SK-MEL-5 (cell line): ENCODE measurements at regions not wholly inside any gene's neighbourhood (a gene's known extent, or its start where the extent isn't known, plus 50 kb on each side); places are given as distances from the start of the nearest gene placed in this dataset.

Experiments used
- DNase-seq: peaks from one replicate; pipeline ENCODE4 v3.0.0-alpha.2; 2016; ENCODE audit warnings: low read depth, low spot score
- in situ Hi-C: cut with HindIII; loops from 2 replicates; pipeline ENCODE4 v1.10.0; 2016; ENCODE audit warnings: low sequenced_read_pairs, high pct_unique_total_duplicates, low pct_unique_long_range_greater_than_20kb

DNA sequence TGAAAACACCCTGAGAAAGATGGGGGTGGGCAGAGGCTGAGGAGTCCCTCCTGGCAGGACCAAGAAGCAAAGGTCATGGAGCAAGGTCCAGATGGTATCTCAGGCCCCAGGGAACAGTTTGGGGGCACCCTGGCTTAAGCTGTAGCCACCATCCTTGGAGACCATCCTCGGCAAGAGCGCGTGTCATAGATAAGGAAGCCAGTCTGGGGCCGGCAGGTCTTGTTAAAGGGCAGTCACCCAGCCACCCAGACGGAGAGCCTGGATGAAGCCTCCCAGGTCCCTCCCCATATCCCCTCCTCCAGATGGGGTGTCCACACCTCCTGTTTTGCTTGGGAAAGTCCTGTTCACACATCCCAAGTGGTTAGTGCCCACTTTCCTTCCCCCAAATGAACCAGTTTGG lies 191.1 kb downstream of the KLF13 start:
- in situ Hi-C loops = no loop called here
- DNase-seq = no peak

DNA sequence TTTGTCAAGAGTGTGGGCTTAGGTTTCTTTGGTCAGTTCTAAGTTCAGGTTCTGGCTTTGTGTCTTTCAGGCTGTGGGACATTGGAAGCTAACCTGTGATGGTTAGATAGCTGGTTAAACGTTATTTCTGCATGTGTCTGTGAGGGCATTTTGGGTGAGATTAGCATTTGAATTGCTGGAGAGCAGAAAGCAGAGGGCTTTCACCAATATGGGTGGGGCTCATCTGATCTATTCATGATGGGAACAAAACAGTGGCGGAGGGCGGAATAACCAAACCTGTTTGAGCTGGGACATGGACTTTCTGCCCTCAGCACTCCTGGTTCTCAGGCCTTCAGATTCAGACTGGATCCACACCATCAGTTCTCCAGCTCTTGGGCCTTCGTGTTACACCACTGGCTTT lies 195.4 kb downstream of the KLF13 start:
- DNase-seq = no peak
- in situ Hi-C loops = no loop called here

DNA sequence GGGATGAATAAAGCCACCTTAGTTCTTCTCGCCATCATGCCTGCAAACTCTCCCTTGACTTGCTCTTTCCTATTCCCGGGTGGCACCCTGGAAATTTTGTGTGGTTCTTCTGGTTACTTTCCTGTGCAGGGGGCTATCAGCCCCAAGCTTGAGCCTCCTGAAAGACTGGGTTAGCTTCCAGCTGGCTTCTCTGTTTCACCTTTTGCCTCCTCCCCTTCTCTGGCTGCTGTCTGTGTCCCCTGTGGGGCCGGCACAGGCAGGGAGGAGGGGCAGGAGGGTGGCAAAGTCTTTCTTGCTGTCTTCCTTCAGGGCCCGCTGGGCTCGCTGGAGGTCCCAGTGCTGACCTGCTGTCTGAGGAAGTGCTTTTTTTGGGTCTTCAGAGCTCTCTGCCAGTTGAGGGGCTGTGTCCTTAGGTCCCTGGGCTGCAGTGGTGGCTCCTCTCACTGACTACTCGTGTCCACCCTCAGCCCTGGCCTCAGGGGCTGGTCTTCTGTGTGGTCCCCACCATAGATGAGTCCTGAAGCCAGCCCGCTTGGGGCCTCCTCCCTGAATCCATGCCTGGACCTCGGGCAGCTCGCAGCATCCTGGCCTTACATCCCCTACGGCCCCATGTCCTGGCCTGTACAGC lies 196.5 kb downstream of the KLF13 start:
- DNase-seq = no peak
- in situ Hi-C loops = no loop called here

DNA sequence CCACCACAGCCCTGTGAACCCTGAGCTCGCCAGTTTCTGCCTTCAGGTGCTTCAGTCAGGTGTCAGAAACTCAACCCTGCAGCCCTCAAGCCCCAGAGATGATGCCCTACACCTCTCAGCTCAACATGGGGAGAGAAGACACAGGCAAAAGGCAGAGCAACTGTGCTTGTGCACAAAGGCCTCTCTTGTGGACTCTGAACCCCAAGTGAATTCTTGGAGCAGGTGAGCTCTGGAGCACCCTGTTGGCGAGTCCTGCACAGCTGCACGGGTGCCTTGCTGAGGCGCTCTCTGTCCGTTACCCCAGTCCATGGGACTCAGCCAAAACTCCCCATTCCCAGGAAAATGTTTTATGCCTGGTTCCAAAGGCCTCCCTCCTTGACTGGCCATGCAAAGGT lies 197.0 kb downstream of the KLF13 start:
- no peak for DNase-seq
- in situ Hi-C loops = no loop called here

DNA sequence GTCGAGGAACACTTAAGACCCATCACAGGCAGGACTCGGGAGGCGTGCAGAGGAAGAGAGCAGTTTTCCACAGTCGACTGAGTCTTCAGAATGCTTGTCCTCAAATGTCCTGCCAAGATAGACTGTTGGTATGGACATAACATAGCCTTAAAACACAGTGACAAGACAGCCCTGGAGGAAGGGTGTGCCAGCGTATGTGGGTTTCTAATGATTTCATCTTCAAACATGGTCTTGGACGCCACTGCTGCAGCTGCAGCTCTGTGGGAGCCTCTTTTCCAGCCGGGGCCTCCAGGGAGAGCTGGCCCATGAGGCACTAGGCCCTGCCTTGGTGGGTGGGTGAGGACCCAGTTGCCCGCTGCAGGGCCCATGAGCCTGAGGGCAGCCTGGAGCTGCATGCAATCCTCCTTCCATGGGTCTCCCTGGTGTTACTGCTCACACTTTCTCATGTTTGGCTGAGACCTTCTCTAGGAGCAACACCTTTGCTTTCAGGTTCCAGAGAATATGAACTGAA lies 198.6 kb downstream of the KLF13 start:
- DNase-seq = no peak
- in situ Hi-C loops = no loop called here

DNA sequence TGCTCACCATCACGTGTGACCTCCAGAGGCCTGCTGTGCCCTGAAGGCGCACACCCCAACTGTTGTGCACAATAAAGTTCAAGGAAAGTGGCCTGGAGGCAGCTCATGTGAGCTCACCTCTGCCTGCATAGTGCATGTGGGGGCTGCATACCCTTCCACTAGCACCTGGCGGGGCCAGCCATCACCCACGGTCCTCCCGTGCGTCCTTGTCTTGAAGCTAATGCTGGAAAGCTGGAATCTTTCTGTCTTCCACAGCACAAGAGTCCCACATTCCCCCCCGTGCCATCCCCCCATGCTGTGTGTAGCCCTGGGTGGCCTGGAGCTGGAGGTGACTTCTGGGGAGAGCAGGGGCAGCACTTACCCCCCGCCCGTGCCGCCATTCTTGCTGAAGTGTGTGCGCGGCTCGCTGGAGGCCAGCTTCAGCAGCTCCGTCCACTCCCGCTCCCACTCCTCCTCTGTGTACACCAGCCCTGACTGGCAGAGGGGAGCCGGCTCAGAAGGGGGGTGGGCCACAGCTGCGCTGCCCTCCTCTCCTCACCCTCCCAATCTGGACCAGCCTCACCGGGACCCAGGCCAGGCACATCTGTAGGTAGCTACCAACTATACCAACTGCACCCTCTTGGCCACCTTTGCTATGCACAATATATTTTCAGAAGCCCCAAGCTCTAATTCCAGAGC lies 199.5 kb downstream of the KLF13 start:
- DNase-seq = no peak
- in situ Hi-C loops = no loop called here

DNA sequence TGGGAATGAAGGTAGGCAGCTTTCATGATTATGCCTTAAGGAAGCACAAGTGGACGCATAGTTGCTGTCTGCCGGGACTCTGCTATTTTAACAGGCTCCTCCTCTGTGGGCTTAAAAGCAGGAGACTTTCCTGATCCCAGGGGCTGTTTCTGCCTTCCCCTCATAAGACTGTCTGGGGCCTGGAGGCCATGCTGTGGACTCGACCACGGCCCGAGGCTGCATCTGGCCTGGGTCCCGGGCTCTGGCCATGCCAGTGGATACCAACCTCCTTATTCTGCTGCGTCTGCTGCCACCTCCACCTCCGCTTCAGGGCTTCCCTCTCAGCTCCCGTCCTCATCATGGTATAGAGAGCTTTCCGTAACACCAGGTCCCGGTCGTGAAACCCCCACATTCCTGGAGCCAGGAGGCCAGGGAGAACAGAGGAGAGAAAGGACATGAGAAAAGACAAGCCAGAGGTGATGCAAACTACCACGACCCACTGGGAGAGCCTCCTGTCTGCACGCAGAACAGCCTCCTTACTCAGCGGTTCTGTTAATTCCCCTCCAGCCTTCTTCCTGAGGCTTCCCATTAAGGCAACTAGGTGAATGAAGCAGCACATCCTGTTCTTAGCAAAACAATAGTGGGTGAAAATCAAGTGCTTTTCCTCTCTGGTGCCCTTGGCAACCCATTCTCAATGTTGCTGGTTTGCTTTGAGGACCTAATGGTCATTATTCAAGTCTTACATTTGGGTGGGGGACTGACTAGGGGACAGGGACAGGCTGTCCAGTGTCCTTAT lies 200.5 kb downstream of the KLF13 start:
- in situ Hi-C loops = no loop called here
- DNase-seq = no peak

DNA sequence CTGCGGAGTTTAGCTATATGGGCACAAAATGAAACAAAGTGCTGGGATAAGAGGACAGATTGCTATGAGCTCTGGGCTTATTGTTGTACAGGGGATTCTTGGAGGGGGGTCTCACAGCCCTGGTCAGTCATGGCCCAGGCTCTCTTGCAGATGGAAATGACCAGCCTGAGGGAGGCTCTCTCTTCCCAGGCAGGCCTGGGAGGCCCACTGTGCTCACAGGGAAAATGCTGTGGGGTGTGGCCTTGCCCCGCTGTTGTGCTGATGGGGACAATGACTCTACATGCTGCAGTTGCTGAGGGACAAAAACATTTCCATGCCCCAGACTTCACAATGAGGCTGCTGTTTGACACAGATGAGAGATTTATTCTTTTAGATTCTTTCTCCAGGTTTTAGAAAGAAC lies 202.2 kb downstream of the KLF13 start:
- DNase-seq = no peak
- in situ Hi-C loops = no loop called here

DNA sequence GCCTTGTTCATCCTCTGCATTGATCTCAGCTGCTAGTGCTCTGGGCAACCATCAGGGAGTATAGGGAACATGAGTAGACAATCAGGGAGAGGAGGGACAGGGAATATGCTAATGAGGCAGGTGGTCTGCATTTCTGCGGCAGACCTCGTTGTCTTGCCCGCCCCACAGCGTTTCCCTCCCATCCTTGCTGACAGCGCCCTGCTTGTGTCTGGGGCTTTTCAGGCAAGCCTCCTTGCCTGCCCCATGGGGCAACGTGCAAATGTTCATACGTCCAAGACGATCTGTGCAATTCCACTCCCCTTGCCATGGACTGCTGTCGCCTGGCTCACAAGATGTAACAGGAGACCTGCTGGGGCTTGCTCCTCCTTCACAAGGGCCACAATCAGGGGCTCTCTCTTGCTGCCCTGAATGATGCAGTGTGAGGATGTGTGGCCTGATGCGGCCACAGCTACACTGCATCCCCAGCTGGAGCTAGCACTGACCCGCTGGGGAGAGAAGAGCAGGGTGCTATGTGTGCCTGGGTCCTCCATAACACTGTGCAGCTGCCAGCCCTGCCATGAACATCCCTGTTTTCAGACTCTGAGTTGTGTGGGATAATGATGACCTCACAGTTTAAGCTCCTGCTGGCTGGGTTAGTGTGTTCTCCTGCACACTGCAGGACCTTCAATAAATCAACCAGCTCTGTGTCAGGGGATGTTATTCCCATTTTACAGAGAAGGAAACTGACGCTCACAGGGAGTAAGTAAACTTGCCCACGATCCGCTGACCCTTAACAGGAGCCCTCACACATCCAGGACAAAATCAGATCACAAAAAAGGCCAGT lies 211.3 kb downstream of the KLF13 start:
- in situ Hi-C loops = no loop called here
- DNase-seq = no peak

DNA sequence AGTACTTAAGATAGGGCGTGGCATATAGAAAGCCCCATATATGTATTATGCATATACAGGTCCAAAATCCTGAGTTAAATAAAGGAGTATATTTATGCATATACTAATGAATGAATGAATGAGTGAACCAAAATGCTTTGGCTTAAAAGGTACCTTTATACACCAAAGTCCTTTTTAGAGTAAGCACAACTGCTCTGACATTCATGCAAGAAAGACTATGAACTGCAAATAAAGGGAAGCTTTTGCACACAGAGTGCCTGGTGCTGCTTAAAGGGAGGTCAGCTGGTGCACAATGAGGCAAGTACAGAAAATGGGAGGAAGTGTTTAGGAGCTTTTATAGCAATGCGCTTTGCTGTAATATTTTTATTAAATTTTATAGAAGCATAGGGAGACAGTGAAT lies 214.0 kb downstream of the KLF13 start:
- in situ Hi-C loops = no loop called here
- no peak for DNase-seq

DNA sequence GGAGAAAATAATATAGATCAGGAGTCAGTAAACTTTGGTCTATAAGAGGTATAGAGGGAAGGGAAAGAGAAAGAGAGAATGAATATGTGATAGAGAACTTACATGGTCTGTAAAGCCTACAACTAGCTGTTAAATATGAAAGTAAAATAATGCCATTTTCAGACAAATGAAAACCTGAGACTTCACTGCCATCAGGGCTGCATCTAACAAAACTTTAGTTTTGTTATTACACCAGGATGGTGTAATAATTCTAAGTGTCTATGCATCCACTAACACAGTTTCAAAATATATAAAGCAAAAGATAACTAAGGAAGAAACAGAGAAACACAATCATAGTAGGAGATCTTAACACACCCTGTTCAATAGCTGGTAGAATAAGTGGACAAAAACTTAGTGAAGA lies 217.7 kb downstream of the KLF13 start:
- no peak for DNase-seq
- in situ Hi-C loops = no loop called here

DNA sequence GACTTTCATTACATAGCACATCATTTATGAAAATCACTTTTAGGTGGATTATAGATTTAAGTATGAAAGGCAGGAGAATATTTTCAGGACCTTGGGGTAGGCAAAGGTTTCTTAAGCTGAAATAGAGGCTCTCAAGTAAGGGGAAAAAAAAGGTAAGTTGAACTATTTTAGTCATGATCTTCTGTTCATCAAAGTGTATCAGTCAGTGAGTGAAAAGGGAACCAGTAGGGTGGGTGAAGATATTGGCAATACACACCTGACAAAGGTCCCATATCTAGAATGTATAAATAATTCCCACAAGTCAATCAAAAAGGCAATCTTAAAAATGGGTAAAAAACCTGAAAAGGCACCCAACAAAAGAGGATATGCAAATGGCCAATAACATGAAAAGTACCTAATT lies 218.6 kb downstream of the KLF13 start:
- in situ Hi-C loops = no loop called here
- no peak for DNase-seq

DNA sequence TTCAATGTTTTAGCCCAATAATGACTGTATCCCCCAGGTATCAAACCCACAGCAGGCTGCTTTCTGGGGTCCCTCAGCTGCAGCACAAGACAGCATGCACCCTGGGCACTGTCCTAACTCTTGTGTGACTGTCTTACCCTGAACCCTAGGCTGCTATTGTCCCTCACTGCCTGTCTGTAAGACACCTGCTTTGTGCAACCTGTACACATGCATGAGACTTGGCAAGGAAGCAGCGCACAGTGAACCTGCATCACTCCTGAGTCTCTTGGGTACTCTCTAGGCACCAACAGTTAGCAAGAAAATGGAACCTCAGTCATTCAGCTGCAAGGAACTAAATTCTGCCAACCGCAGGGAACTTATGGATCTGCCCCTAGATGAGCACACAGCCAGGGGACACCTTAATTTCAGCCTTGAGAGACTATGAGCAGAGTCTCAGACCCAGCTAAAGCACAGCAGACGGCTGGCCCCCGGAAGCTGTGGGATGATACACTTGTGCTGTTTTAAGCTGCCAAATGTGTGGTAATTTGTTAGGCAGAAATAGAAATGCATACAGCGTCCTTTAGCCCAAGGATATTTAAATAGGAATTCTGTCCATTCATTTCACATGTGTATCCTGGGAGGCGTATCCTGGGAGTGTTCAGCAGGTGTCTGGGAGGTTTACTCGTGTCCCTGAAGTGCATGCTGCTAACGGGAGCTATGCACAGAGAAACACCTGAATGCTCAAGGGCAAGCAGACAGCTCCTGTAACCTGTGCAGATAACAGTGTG lies 223.8 kb downstream of the KLF13 start:
- in situ Hi-C loops = no loop called here
- no peak for DNase-seq

DNA sequence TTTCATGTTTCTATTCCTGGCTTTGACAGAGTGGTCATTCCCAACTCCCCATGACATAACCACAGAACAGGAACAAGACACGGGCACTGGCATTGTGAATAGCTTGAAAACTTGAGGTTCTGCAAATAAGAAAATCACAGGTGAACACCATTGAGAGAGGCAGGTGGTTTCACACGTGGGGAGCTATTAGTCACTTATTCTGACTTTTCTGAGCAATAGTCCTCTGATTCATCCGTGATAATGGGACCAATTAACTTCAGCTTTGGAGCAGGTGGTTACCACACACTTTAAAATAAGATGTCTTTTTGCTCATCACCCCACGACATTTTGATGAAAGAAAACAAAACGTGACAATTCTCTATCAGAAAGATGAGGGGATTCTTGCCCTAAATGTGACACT lies 224.7 kb downstream of the KLF13 start:
- DNase-seq = no peak
- in situ Hi-C loops = no loop called here

DNA sequence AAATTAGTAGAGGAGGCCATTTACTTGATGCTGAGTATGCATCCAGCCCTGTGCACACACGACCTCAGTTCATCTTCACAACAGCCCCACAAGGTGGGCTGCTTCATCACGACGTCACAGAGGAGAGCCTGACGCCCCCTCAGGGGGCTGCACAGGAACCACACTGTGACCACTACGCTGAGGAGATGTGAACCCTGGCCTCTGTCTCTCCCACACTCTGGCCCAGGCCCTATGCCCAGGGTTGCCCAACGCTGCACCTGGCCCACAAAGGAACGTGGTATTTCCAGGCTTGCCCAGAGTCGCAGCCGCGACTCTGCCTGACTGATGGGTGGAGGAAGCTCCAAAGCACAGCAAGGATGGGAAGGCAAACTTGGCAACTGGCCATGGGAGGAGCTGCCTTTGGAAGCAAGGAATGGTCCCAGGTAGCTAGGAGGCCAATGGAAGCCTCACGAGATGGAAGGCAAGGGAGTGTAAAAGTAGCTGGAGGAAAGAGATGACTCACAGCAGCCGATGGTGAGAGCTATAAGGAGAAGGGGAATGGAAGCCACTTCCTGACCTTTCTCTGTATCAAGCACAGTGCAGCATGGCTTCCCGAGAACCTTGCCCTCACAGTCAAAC lies 226.0 kb downstream of the KLF13 start:
- in situ Hi-C loops = no loop called here
- DNase-seq = no peak

DNA sequence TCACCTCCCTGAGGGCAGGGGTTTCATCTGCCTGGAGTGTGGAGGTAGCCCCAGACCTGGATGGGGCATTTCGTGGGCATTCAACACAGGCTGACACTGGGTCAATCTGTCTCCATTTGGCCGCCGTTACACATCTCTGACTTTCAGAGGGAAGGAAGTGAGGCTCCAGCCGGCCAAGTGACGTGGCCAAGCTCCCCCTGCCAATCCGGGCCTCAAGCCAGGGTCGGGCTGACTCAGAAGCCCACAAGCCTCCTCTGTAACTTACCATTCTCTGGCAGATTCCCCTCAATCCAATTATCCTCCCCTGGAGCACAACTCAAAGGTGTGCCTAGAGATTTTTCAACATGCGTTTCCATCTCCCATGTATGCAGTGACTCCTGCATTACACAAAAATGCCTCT lies 227.6 kb downstream of the KLF13 start:
- in situ Hi-C loops = no loop called here
- no peak for DNase-seq

DNA sequence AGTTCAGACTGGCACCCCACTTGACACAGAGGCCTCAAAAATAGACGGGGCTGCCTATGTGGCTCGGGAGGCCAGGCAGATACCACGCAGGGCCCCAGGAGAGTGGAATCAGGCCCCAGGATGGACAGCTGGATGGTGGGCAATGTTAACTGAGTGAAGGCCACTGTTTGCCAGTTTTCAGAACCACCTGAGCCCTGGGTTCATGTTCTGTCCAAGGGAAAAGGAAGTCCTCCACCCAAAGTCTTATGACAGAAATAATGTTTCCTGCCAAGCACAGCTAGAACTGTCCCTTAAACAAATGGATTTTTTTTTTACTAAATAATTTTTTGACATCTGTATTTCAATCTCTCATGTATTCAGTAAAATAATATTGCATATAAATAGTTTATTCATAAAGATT lies 228.4 kb downstream of the KLF13 start:
- in situ Hi-C loops = no loop called here
- no peak for DNase-seq
